ENCODE measurements at regions not wholly inside any gene's neighbourhood (a gene's known extent, or its start where the extent isn't known, plus 50 kb on each side); places are given as distances from the start of the nearest gene placed in this dataset.

- TF ChIP-seq ZBTB7A (IDR thresholded peaks at IDR 0.05; ENCODE audit: low read depth): no peak
- TF ChIP-seq, protein P1, sequence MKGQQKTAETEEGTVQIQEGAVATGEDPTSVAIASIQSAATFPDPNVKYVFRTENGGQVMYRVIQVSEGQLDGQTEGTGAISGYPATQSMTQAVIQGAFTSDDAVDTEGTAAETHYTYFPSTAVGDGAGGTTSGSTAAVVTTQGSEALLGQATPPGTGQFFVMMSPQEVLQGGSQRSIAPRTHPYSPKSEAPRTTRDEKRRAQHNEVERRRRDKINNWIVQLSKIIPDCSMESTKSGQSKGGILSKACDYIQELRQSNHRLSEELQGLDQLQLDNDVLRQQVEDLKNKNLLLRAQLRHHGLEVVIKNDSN (IDR thresholded peaks at IDR 0.05): no peak
- no peak for TF ChIP-seq CEBPB (IDR thresholded peaks at IDR 0.05)
- no peak for TF ChIP-seq EGR1 (IDR thresholded peaks at IDR 0.05)
- no peak for TF ChIP-seq TEAD4 (IDR thresholded peaks at IDR 0.05)
- no peak for TF ChIP-seq FOXM1 (IDR thresholded peaks at IDR 0.05; ENCODE audit: borderline replicate concordance, low read depth)
- no peak for TF ChIP-seq TAF1 (IDR thresholded peaks at IDR 0.05; ENCODE audit: low read depth)
These were observed 195.2 kb upstream of the CRY1 start for GRCh38 chr12:107288414-107289127.

DNA sequence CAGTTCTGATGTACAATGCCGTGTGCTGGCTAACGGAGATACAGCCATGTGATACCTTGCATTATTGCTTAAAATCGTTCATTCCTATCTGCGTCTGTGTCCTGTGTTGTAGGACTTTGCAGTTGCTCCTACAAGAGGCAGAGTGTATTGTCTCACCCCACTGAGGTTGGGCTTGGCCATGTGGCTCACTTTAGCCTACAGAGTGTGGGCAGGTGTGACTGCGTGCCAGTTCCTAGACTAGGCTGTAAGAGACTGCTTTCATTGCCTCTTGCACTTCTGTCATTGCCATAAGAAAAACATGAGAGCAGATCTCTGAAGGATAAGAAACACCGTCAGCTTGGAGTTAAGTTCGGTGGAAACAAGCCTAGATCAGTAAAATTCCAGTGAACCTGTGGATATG is 197.7 kb upstream of the CRY1 start:
- TF ChIP-seq TEAD4 (IDR thresholded peaks at IDR 0.05) (no peak), TAF1 (IDR thresholded peaks at IDR 0.05; ENCODE audit: low read depth) (no peak), MAX (IDR thresholded peaks at IDR 0.05) (no peak), YY1 (IDR thresholded peaks at IDR 0.05; ENCODE audit: low read depth) (no peak), NFIC (IDR thresholded peaks at IDR 0.05) (no peak), FOXM1 (IDR thresholded peaks at IDR 0.05; ENCODE audit: borderline replicate concordance, low read depth) (no peak), TCF12 (IDR thresholded peaks at IDR 0.05; ENCODE audit: low read depth) (no peak), EP300 (IDR thresholded peaks at IDR 0.05; ENCODE audit: borderline replicate concordance) (no peak), REST (IDR thresholded peaks at IDR 0.05; ENCODE audit: low read depth) (no peak)
- TF ChIP-seq, protein P1 (IDR thresholded peaks at IDR 0.05): no peak

DNA sequence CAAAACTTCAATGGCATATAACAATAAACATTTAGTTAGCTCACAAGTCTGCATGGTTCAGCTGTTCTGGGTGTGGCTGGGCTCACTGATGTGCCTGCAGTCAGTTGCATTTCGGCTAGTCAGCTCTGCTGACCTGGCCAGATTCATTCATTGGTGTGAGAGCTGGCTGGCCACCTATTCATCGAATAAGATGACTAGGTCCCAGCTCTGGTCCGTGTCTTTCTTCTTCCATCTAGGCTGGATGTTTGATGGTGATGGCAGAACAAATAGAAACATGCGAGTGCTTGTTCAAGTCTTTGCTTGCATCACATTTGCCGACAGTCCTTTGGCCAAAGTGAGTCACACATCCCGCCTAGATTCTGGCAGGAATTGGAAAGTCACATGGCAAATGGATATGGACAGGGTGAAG is 203.3 kb upstream of the CRY1 start:
- TF ChIP-seq ZBTB7A (IDR thresholded peaks at IDR 0.05; ENCODE audit: low read depth) (no peak), TCF12 (IDR thresholded peaks at IDR 0.05; ENCODE audit: low read depth) (no peak), RAD21 (IDR thresholded peaks at IDR 0.05; ENCODE audit: low read depth) (no peak), REST (IDR thresholded peaks at IDR 0.05; ENCODE audit: low read depth) (no peak), TAF1 (IDR thresholded peaks at IDR 0.05; ENCODE audit: low read depth) (no peak), FOXM1 (IDR thresholded peaks at IDR 0.05; ENCODE audit: borderline replicate concordance, low read depth) (no peak), YY1 (IDR thresholded peaks at IDR 0.05; ENCODE audit: low read depth) (no peak), EP300 (IDR thresholded peaks at IDR 0.05; ENCODE audit: borderline replicate concordance) (no peak), EGR1 (IDR thresholded peaks at IDR 0.05) (no peak), NFIC (IDR thresholded peaks at IDR 0.05) (no peak), CEBPB (IDR thresholded peaks at IDR 0.05) (no peak), TEAD4 (IDR thresholded peaks at IDR 0.05) (no peak), MAX (IDR thresholded peaks at IDR 0.05) (no peak)
- TF ChIP-seq, protein P1 (IDR thresholded peaks at IDR 0.05): no peak

- TF ChIP-seq EGR1 (IDR thresholded peaks at IDR 0.05): no peak
- no peak for TF ChIP-seq TAF1 (IDR thresholded peaks at IDR 0.05; ENCODE audit: low read depth)
- no peak for TF ChIP-seq TEAD4 (IDR thresholded peaks at IDR 0.05)
- no peak for TF ChIP-seq RAD21 (IDR thresholded peaks at IDR 0.05; ENCODE audit: low read depth)
- no peak for TF ChIP-seq ZBTB7A (IDR thresholded peaks at IDR 0.05; ENCODE audit: low read depth)
- TF ChIP-seq, protein P1 (IDR thresholded peaks at IDR 0.05): no peak
- TF ChIP-seq TCF12 (IDR thresholded peaks at IDR 0.05; ENCODE audit: low read depth): no peak
- no peak for TF ChIP-seq NFIC (IDR thresholded peaks at IDR 0.05)
- TF ChIP-seq FOXM1 (IDR thresholded peaks at IDR 0.05; ENCODE audit: borderline replicate concordance, low read depth): no peak
- no peak for TF ChIP-seq CREB1 (IDR thresholded peaks at IDR 0.05; ENCODE audit: low read depth)
- TF ChIP-seq YY1 (IDR thresholded peaks at IDR 0.05; ENCODE audit: low read depth): no peak
- TF ChIP-seq CEBPB (IDR thresholded peaks at IDR 0.05): no peak
- no peak for TF ChIP-seq MAX (IDR thresholded peaks at IDR 0.05)
- no peak for TF ChIP-seq EP300 (IDR thresholded peaks at IDR 0.05; ENCODE audit: borderline replicate concordance)
- no peak for TF ChIP-seq REST (IDR thresholded peaks at IDR 0.05; ENCODE audit: low read depth)
These were observed 209.4 kb upstream of the CRY1 start for GRCh38 chr12:107302649-107303341.

All from Ishikawa (cell line).